Sigmoid colon (tissue), 4 donors: ENCODE measurements at regions not wholly inside any gene's neighbourhood (a gene's known extent, or its start where the extent isn't known, plus 50 kb on each side); places are given as distances from the start of the nearest gene placed in this dataset.

ENCODE experiments used
- CTCF ChIP-seq, 4 experiments: fragments of 450-650 bp in 3 of 4; fragments of 200-600 bp in 1 of 4; IDR thresholded peaks; one replicate each; pipeline ENCODE4 v1.5.1; 2016 to 2019; ENCODE audit warnings: antibody characterized with exemption in 4 of 4, mild to moderate bottlenecking in 3 of 4, moderate library complexity in 2 of 4
- EP300 ChIP-seq, 4 donors: sonication (generic); formaldehyde crosslinking; IDR thresholded peaks; one replicate each; pipeline ENCODE4 v1.6.1; 2017; ENCODE audit warnings: antibody characterized with exemption in 4 of 4
- POLR2A ChIP-seq, 2 donors: fragments of 450-650 bp; IDR thresholded peaks; one replicate each; pipeline ENCODE4 v1.6.1; 2016; ENCODE audit warnings: antibody characterized with exemption in 2 of 2, mild to moderate bottlenecking in 2 of 2, moderate library complexity in 2 of 2
- POLR2AphosphoS5 ChIP-seq, 4 donors: sonication (generic); formaldehyde crosslinking; IDR thresholded peaks; one replicate each; pipeline ENCODE4 v1.6.1; 2017; ENCODE audit warnings: antibody characterized with exemption in 4 of 4

DNA sequence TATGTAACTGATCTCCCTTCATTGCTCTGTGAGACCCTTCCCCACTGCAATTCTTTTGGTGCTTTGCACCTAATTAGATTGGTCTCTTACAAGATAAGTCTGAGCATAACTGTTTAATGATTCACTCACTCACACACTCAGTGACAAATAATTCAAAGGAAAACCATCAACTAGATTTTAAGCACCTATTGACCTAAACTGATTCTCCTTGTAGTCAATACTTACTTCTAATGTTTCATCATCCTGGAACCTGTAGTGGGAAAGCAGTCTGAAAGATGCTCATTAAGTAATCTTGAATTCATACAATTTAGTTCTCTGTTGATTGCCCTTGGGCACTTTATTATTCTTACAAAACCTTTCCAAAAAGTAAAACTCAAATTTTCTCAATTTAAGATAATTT is 74.3 kb upstream of the COL5A2 start:
- TF ChIP-seq CTCF (IDR thresholded peaks at IDR 0.05) = no peak
- no peak for TF ChIP-seq EP300 (IDR thresholded peaks at IDR 0.05)
- no peak for TF ChIP-seq POLR2A (IDR thresholded peaks at IDR 0.05)
- TF ChIP-seq POLR2AphosphoS5 (IDR thresholded peaks at IDR 0.05) = no peak
